Esophagus muscularis mucosa (tissue), 3 donors: ENCODE measurements at regions not wholly inside any gene's neighbourhood (a gene's known extent, or its start where the extent isn't known, plus 50 kb on each side); places are given as distances from the start of the nearest gene placed in this dataset.

Experiments used
- POLR2AphosphoS5 ChIP-seq, 2 donors: sonication (generic); formaldehyde crosslinking; IDR thresholded peaks; one replicate each; pipeline ENCODE4 v1.6.1; 2017; ENCODE audit warnings: antibody characterized with exemption in 2 of 2
- TF ChIP-seq, protein P1 (sequence below), 3 experiments: fragments of 200-600 bp in 2 of 3; fragments of 450-650 bp in 1 of 3; sonication (generic) in 2 of 3; IDR thresholded peaks; one replicate each; pipeline ENCODE4 v1.5.1; 2017 to 2019; ENCODE audit warnings: antibody characterized with exemption in 3 of 3, mild to moderate bottlenecking in 2 of 3, moderate library complexity in 1 of 3

DNA sequence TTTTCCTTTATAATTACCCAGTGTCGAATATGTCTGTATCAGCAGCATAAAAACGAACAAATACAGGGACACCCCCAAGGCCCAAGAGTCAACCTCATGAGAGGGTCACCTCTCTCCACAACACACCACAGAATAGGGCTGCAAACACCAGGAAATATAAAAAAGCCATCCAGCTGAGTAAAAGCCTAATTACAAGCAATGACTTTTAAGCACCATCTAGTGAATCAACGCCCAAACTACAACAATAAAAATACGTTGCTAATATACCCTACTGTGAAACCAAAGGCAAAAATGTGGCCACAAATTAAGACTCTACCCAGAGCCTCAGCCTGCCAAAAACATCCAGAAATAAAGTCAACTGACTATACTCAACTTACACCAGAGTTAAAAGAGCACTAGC, 817.9 kb upstream of the NEGR1 start:
- TF ChIP-seq, protein P1, sequence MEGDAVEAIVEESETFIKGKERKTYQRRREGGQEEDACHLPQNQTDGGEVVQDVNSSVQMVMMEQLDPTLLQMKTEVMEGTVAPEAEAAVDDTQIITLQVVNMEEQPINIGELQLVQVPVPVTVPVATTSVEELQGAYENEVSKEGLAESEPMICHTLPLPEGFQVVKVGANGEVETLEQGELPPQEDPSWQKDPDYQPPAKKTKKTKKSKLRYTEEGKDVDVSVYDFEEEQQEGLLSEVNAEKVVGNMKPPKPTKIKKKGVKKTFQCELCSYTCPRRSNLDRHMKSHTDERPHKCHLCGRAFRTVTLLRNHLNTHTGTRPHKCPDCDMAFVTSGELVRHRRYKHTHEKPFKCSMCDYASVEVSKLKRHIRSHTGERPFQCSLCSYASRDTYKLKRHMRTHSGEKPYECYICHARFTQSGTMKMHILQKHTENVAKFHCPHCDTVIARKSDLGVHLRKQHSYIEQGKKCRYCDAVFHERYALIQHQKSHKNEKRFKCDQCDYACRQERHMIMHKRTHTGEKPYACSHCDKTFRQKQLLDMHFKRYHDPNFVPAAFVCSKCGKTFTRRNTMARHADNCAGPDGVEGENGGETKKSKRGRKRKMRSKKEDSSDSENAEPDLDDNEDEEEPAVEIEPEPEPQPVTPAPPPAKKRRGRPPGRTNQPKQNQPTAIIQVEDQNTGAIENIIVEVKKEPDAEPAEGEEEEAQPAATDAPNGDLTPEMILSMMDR (IDR thresholded peaks at IDR 0.05) = no peak
- no peak for TF ChIP-seq POLR2AphosphoS5 (IDR thresholded peaks at IDR 0.05)
